GM23338 (cell line): ENCODE measurements at regions not wholly inside any gene's neighbourhood (a gene's known extent, or its start where the extent isn't known, plus 50 kb on each side); places are given as distances from the start of the nearest gene placed in this dataset.
A peak's percentile ranks its signal among the peaks of the same experiment; 100 is the strongest.

ENCODE experiments used
- ATAC-seq: fragments of 200-7000 bp; cut with Tn5 transposase; 3 replicates; pipeline ENCODE4 v1.9.1; 2020
- DNase-seq: peaks from one replicate; pipeline ENCODE4 v3.0.0-alpha.2; 2015; ENCODE audit warnings: low spot score
- H2AFZ ChIP-seq: fragments of 200-600 bp; sonication (generic); 2 replicates; pipeline ENCODE4 v1.8.0; 2016; ENCODE audit warnings: antibody characterized with exemption, mild to moderate bottlenecking, moderate library complexity
- H3F3A ChIP-seq: fragments of 200-600 bp; sonication (generic); replicated peaks from 2 replicates; pipeline ENCODE4 v1.8.0; 2017; ENCODE audit warnings: antibody characterized with exemption, mixed run types, low read depth
- H3K27ac ChIP-seq: fragments of 200-600 bp; sonication (generic); 2 replicates; pipeline ENCODE4 v1.6.1; 2016; ENCODE audit warnings: low read depth
- H3K27me3 ChIP-seq: fragments of 200-600 bp; sonication (generic); 2 replicates; pipeline ENCODE4 v1.8.0; 2016; ENCODE audit warnings: mild to moderate bottlenecking, mixed run types, moderate library complexity; ENCODE audit not compliant: insufficient read depth
- H3K36me3 ChIP-seq: fragments of 200-600 bp; sonication (generic); 2 replicates; pipeline ENCODE4 v1.8.0; 2016; ENCODE audit warnings: mild to moderate bottlenecking; ENCODE audit not compliant: insufficient read depth
- H3K4me1 ChIP-seq: fragments of 200-600 bp; sonication (generic); 2 replicates; pipeline ENCODE4 v1.8.0; 2016; ENCODE audit warnings: mild to moderate bottlenecking, moderate library complexity; ENCODE audit not compliant: insufficient read depth
- H3K4me2 ChIP-seq: fragments of 200-600 bp; sonication (generic); 2 replicates; pipeline ENCODE4 v1.7.1; 2017; ENCODE audit warnings: mixed run types
- H3K4me3 ChIP-seq: fragments of 200-600 bp; sonication (generic); 2 replicates; pipeline ENCODE4 v1.6.1; 2016; ENCODE audit warnings: mixed run types
- H3K79me2 ChIP-seq: fragments of 200-600 bp; sonication (generic); replicated peaks from 2 replicates; pipeline ENCODE4 v1.8.0; 2017; ENCODE audit warnings: mild to moderate bottlenecking; ENCODE audit not compliant: insufficient read depth
- H3K9me2 ChIP-seq: fragments of 200-600 bp; sonication (generic); 2 replicates; pipeline ENCODE4 v1.8.0; 2017; ENCODE audit not compliant: insufficient read depth
- H4K20me1 ChIP-seq: fragments of 200-600 bp; sonication (generic); replicated peaks from 2 replicates; pipeline ENCODE4 v1.8.0; 2017; ENCODE audit warnings: mild to moderate bottlenecking; ENCODE audit not compliant: insufficient read depth
- H3K27ac Mint-ChIP-seq: 2 replicates; pipeline ENCODE4 v1.8.0; 2020; ENCODE audit warnings: inconsistent platforms, mild to moderate bottlenecking, moderate library complexity, mixed read lengths
- H3K27me3 Mint-ChIP-seq: 3 replicates; pipeline ENCODE4 v1.8.0; 2022; ENCODE audit warnings: low read depth, mild to moderate bottlenecking, moderate library complexity, mixed read lengths, inconsistent platforms; ENCODE audit not compliant: insufficient read depth, poor library complexity
- H3K36me3 Mint-ChIP-seq: 3 replicates; pipeline ENCODE4 v1.8.0; 2021; ENCODE audit warnings: low read depth, mild to moderate bottlenecking, inconsistent platforms, moderate library complexity, mixed read lengths
- H3K4me1 Mint-ChIP-seq: 3 replicates; pipeline ENCODE4 v1.8.0; 2020; ENCODE audit warnings: mild to moderate bottlenecking, inconsistent platforms, mixed read lengths
- H3K4me3 Mint-ChIP-seq: 3 replicates; pipeline ENCODE4 v1.8.0; 2021; ENCODE audit warnings: moderate library complexity, mild to moderate bottlenecking, inconsistent platforms, mixed read lengths
- H3K9me3 Mint-ChIP-seq: 3 replicates; pipeline ENCODE4 v1.8.0; 2020; ENCODE audit warnings: moderate library complexity, mild to moderate bottlenecking, inconsistent platforms, mixed read lengths
- CREB1 ChIP-seq: fragments of 250-450 bp; sonication (Bioruptor Pico); IDR thresholded peaks from 2 replicates; pipeline ENCODE4 v1.5.0; 2020; ENCODE audit warnings: low read depth, mild to moderate bottlenecking, moderate library complexity
- EZH2phosphoT487 ChIP-seq: fragments of 200-600 bp; sonication (generic); IDR thresholded peaks from one replicate; pipeline ENCODE4 v1.8.1; 2018; ENCODE audit warnings: antibody characterized with exemption; ENCODE audit not compliant: unreplicated experiment
- JUNB ChIP-seq: IDR thresholded peaks from one replicate; pipeline ENCODE4 v1.6.1; 2016; ENCODE audit warnings: antibody characterized with exemption; ENCODE audit not compliant: unreplicated experiment
- NANOG ChIP-seq: IDR thresholded peaks from 2 replicates; pipeline ENCODE4 v1.6.1; 2016; ENCODE audit warnings: antibody characterized with exemption, borderline replicate concordance
- STAT1 ChIP-seq: IDR thresholded peaks from one replicate; pipeline ENCODE4 v1.6.1; 2016; ENCODE audit warnings: antibody characterized with exemption; ENCODE audit not compliant: unreplicated experiment
- ZNF114 ChIP-seq: fragments of 250-450 bp; sonication (Bioruptor Pico); IDR thresholded peaks from 2 replicates; pipeline ENCODE4 v1.5.0; 2020; ENCODE audit warnings: mild to moderate bottlenecking, moderate library complexity
- TF ChIP-seq, protein P1 (sequence below): fragments of 250-450 bp; sonication (Bioruptor Pico); IDR thresholded peaks from 2 replicates; pipeline ENCODE4 v1.5.0; 2020; ENCODE audit warnings: mild to moderate bottlenecking, moderate library complexity
- TF ChIP-seq, protein P2 (sequence below): IDR thresholded peaks from 2 replicates; pipeline ENCODE4 v1.6.1; 2016; ENCODE audit warnings: antibody characterized with exemption
- TF ChIP-seq, protein P3 (sequence below), 2 experiments: fragments of 200-600 bp in 1 of 2; sonication (generic) in 1 of 2; conservative IDR thresholded peaks; 2 replicates each; pipeline versions ENCODE4 v1.5.1 to v1.6.1; 2016 to 2017; ENCODE audit warnings: antibody characterized with exemption in 2 of 2, low read depth in 2 of 2, mild to moderate bottlenecking in 2 of 2, moderate library complexity in 1 of 2

DNA sequence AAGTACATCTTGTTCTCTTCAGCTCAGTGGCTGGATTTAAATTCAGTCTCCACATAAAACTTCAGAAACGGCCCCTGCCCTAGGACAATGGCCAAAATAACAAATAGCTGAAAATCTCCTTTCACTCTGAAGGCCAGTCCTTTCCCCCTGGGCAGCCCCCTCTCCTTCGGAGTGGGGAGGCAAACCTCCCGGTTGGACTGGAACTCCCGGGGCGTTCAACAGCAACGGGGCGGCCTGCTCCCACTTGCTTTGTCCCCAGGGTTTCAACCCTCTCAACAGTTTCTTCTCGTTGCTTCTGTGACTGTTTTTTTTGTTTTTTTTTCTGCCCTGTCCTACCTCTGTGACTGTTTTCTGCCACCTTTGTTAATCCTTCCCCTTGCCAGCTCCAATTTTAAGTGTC, 102.6 kb upstream of the DUSP22 start (continued):
- TF ChIP-seq, protein P1, sequence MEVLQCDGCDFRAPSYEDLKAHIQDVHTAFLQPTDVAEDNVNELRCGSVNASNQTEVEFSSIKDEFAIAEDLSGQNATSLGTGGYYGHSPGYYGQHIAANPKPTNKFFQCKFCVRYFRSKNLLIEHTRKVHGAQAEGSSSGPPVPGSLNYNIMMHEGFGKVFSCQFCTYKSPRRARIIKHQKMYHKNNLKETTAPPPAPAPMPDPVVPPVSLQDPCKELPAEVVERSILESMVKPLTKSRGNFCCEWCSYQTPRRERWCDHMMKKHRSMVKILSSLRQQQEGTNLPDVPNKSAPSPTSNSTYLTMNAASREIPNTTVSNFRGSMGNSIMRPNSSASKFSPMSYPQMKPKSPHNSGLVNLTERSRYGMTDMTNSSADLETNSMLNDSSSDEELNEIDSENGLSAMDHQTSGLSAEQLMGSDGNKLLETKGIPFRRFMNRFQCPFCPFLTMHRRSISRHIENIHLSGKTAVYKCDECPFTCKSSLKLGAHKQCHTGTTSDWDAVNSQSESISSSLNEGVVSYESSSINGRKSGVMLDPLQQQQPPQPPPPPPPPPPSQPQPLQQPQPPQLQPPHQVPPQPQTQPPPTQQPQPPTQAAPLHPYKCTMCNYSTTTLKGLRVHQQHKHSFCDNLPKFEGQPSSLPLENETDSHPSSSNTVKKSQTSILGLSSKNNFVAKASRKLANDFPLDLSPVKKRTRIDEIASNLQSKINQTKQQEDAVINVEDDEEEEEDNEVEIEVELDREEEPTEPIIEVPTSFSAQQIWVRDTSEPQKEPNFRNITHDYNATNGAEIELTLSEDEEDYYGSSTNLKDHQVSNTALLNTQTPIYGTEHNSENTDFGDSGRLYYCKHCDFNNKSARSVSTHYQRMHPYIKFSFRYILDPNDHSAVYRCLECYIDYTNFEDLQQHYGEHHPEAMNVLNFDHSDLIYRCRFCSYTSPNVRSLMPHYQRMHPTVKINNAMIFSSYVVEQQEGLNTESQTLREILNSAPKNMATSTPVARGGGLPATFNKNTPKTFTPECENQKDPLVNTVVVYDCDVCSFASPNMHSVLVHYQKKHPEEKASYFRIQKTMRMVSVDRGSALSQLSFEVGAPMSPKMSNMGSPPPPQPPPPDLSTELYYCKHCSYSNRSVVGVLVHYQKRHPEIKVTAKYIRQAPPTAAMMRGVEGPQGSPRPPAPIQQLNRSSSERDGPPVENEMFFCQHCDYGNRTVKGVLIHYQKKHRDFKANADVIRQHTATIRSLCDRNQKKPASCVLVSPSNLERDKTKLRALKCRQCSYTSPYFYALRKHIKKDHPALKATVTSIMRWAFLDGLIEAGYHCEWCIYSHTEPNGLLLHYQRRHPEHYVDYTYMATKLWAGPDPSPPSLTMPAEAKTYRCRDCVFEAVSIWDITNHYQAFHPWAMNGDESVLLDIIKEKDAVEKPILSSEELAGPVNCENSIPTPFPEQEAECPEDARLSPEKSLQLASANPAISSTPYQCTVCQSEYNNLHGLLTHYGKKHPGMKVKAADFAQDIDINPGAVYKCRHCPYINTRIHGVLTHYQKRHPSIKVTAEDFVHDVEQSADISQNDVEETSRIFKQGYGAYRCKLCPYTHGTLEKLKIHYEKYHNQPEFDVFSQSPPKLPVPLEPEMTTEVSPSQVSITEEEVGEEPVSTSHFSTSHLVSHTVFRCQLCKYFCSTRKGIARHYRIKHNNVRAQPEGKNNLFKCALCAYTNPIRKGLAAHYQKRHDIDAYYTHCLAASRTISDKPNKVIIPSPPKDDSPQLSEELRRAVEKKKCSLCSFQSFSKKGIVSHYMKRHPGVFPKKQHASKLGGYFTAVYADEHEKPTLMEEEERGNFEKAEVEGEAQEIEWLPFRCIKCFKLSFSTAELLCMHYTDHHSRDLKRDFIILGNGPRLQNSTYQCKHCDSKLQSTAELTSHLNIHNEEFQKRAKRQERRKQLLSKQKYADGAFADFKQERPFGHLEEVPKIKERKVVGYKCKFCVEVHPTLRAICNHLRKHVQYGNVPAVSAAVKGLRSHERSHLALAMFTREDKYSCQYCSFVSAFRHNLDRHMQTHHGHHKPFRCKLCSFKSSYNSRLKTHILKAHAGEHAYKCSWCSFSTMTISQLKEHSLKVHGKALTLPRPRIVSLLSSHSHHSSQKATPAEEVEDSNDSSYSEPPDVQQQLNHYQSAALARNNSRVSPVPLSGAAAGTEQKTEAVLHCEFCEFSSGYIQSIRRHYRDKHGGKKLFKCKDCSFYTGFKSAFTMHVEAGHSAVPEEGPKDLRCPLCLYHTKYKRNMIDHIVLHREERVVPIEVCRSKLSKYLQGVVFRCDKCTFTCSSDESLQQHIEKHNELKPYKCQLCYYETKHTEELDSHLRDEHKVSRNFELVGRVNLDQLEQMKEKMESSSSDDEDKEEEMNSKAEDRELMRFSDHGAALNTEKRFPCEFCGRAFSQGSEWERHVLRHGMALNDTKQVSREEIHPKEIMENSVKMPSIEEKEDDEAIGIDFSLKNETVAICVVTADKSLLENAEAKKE (CRISPR knock-in tag): no peak
- no peak for TF ChIP-seq ZNF114 (CRISPR knock-in tag)
- no peak for TF ChIP-seq NANOG
- no peak for TF ChIP-seq STAT1
- TF ChIP-seq EZH2phosphoT487: no peak

DNA sequence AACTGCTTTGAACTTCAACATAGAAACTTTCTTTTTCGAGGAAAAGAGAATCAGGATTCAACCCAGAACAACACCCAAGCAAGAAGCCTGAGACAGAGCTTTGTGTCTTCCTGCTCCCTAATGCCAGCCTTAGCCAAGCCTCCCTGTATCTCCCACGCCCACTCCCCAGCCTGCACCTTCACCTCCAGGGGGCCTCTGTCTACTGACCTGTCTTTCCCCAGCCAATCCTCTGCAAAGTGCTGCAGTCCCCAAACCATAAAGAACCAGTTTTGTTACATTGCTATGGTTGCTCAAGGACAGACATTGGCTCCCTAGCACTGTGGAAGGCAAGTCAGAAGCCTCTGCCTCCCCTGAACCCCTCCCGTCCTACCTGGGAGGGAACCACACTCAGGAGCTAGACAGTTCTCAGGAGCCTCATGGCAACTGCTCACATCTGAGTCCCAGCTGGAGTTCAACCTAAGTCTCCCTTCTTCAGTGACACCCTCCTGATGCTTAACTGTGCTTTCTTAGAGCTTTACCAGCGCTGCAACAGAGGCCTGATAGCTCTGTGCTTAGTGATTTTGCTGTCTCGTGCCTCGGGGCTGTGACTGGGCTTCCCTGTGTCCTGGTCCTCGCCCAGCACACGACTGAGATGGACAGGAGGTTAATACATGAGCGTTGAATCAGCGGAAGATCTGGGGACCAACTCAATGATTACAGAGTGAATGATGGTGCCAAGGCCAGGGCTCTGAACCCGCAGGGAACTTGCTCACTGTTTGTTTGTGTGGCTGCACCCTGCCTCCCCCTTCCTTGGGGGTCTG, 101.5 kb upstream of the DUSP22 start:
- peak; percentile 39 for ATAC-seq
- H3K27me3 Mint-ChIP-seq: peaks cover 5% of the 10 kb centered on the region
- Histone ChIP-seq H3K4me2 (no peak overlapping the region), H3K4me1 (no peaks in the 10 kb centered on the region), H3K27me3 (no peaks in the 10 kb centered on the region), H4K20me1 (no peaks in the 10 kb centered on the region), H3F3A (no peaks in the 10 kb centered on the region), H3K36me3 (no peaks in the 10 kb centered on the region), H2AFZ (no peak overlapping the region), H3K27ac (no peak overlapping the region), H3K9me2 (no peaks in the 10 kb centered on the region), H3K79me2 (no peaks in the 10 kb centered on the region), H3K4me3 (no peak overlapping the region)
- DNase-seq: peak; percentile 33
- H3K4me1 Mint-ChIP-seq: no peaks in the 10 kb centered on the region; the same call in 2 of the 3 replicates
- H3K4me3 Mint-ChIP-seq: no peak overlapping the region
- H3K27ac Mint-ChIP-seq: no peak overlapping the region
- H3K36me3 Mint-ChIP-seq: no peaks in the 10 kb centered on the region
- no peaks in the 10 kb centered on the region for H3K9me3 Mint-ChIP-seq
- TF ChIP-seq CREB1: no peak
- TF ChIP-seq, protein P2, sequence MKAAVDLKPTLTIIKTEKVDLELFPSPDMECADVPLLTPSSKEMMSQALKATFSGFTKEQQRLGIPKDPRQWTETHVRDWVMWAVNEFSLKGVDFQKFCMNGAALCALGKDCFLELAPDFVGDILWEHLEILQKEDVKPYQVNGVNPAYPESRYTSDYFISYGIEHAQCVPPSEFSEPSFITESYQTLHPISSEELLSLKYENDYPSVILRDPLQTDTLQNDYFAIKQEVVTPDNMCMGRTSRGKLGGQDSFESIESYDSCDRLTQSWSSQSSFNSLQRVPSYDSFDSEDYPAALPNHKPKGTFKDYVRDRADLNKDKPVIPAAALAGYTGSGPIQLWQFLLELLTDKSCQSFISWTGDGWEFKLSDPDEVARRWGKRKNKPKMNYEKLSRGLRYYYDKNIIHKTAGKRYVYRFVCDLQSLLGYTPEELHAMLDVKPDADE: no peak
- TF ChIP-seq, protein P3, sequence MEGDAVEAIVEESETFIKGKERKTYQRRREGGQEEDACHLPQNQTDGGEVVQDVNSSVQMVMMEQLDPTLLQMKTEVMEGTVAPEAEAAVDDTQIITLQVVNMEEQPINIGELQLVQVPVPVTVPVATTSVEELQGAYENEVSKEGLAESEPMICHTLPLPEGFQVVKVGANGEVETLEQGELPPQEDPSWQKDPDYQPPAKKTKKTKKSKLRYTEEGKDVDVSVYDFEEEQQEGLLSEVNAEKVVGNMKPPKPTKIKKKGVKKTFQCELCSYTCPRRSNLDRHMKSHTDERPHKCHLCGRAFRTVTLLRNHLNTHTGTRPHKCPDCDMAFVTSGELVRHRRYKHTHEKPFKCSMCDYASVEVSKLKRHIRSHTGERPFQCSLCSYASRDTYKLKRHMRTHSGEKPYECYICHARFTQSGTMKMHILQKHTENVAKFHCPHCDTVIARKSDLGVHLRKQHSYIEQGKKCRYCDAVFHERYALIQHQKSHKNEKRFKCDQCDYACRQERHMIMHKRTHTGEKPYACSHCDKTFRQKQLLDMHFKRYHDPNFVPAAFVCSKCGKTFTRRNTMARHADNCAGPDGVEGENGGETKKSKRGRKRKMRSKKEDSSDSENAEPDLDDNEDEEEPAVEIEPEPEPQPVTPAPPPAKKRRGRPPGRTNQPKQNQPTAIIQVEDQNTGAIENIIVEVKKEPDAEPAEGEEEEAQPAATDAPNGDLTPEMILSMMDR (conservative IDR thresholded peaks at IDR 0.05; ENCODE audit: low read depth in 2 of 2): peak; percentile 17 to 48; a peak in 3 of 4 replicates
- TF ChIP-seq JUNB: no peak
